ENCODE measurements at regions not wholly inside any gene's neighbourhood (a gene's known extent, or its start where the extent isn't known, plus 50 kb on each side); places are given as distances from the start of the nearest gene placed in this dataset.

DNA sequence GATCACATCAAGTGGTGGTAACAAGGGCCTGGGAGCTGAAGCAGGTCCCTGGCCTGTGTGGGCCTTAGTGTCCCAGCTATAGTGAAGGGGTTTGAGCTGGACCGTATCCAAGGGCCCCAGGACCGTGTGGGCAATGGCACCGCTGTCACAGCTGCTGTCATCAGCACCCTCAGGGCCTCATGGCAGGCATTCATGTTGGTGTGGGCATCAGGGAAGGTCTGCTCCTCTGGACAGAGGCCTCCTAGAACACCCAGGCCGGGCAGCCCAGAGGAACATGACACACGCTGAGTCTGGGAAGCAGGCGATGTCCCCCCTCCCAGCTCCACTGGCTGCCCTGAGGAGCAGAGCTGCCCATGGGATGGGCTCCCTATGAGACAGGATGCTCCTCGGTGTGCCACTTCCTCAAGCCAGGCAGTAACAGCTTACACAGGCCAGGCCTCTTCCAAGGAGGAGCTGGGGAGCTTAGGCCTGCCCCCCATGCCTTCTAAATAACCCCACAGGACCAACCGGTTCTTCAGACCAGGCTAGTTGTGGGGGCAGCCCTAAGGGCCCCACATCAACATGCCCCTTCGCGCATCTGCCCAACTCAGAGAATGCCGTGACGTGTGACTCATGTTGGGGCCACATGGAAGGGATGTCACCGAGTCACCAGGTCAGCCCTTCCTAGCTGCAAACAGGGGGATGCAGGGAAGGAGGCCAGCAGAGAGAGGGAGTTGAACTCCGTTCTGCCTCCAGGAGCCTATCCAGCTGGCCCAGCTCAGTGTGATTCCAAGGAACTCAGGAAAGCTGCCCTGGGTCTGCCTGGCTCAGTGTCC lies 80.4 kb downstream of the PITPNM2 start:
- DNase-seq (ENCODE audit: extremely low spot score, unreplicated experiment): no peak
- no peak overlapping the region for H3K4me3 Mint-ChIP-seq (ENCODE audit: unreplicated experiment)
- H3K4me1 Mint-ChIP-seq (ENCODE audit: unreplicated experiment): peaks cover 8% of the 10 kb centered on the region
- H3K27me3 Mint-ChIP-seq (ENCODE audit: unreplicated experiment): no peaks in the 10 kb centered on the region
- H3K9me3 Mint-ChIP-seq (ENCODE audit: unreplicated experiment): no peaks in the 10 kb centered on the region
- H3K36me3 Mint-ChIP-seq (ENCODE audit: unreplicated experiment): no peaks in the 10 kb centered on the region
- H3K27ac Mint-ChIP-seq (ENCODE audit: unreplicated experiment): no peak overlapping the region
- no peak for TF ChIP-seq CTCF (IDR thresholded peaks at IDR 0.05)

DNA sequence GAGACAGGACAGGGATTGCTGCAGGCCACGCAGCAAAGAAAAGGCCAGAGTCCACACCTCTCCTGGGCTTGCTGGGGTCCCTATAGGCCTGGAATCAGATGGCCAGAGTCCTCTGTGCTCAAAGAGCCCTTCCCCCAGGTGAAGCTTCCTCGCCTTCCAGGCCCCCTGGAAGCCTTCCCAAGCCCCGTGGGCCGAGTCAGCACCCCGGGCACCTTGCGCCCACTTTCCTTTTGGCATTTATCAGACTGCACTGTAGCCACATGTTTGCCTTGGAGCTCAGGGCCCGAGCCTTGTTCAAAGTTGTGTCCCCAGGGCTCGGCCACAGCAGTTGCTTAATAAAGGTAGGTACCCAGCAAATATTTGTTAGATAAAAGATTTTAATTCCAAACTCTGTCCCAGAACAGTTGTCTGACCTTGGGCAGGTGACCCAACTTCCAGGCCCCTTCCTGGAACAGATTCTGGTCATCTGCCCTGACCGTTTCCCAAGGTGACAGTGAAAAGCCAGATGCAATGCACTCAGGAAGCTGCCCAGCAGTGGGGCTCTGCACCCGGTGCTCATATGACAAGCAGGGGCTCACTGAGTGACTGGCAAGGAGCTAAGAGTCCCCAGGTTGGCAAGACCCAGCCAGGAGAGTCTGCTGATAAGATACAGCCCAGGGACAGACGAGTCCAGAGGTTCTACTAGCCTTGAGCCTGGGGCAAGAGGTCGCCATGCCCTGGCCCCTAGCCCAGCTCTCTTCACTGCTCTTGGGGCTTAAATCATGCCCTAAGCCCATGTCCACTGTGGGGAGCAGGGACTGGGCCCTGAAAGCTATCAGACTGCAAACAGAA lies 81.2 kb downstream of the PITPNM2 start:
- Mint-ChIP-seq H3K36me3 (ENCODE audit: unreplicated experiment) (no peaks in the 10 kb centered on the region), H3K27me3 (ENCODE audit: unreplicated experiment) (no peaks in the 10 kb centered on the region), H3K9me3 (ENCODE audit: unreplicated experiment) (no peaks in the 10 kb centered on the region), H3K27ac (ENCODE audit: unreplicated experiment) (no peak overlapping the region), H3K4me1 (ENCODE audit: unreplicated experiment) (no peaks in the 10 kb centered on the region), H3K4me3 (ENCODE audit: unreplicated experiment) (no peak overlapping the region)
- TF ChIP-seq CTCF (IDR thresholded peaks at IDR 0.05): no peak
- no peak for DNase-seq (ENCODE audit: extremely low spot score, unreplicated experiment)

- no peak overlapping the region for H3K27ac Mint-ChIP-seq (ENCODE audit: unreplicated experiment)
- H3K4me3 Mint-ChIP-seq (ENCODE audit: unreplicated experiment): no peak overlapping the region
- no peak for TF ChIP-seq CTCF (IDR thresholded peaks at IDR 0.05)
- peaks cover 12% of the 10 kb centered on the region for H3K4me1 Mint-ChIP-seq (ENCODE audit: unreplicated experiment)
- no peaks in the 10 kb centered on the region for H3K36me3 Mint-ChIP-seq (ENCODE audit: unreplicated experiment)
- no peak for DNase-seq (ENCODE audit: extremely low spot score, unreplicated experiment)
- no peaks in the 10 kb centered on the region for H3K9me3 Mint-ChIP-seq (ENCODE audit: unreplicated experiment)
- no peaks in the 10 kb centered on the region for H3K27me3 Mint-ChIP-seq (ENCODE audit: unreplicated experiment)
Measured at GRCh38 chr12:123067654-123068053, 83.2 kb downstream of the PITPNM2 start.

DNA sequence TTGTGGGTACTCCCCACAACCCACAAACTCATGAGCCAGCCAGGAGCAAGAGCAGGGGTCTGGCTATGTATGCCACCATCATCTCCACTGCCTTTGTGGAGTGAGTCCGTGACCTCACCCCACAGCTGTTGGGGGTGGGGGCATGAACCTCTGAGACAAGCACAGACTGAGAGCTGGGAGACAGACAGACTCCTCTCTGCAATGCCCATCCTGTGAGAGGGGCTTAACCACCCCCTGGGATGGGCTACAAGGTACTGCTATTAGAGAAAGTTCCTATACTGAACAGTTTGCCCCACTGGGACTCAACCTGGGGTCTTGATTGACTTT lies 84.5 kb downstream of the PITPNM2 start:
- no peaks in the 10 kb centered on the region for H3K9me3 Mint-ChIP-seq (ENCODE audit: unreplicated experiment)
- no peak overlapping the region for H3K4me3 Mint-ChIP-seq (ENCODE audit: unreplicated experiment)
- H3K27ac Mint-ChIP-seq (ENCODE audit: unreplicated experiment): no peak overlapping the region
- no peaks in the 10 kb centered on the region for H3K27me3 Mint-ChIP-seq (ENCODE audit: unreplicated experiment)
- DNase-seq (ENCODE audit: extremely low spot score, unreplicated experiment): no peak
- no peaks in the 10 kb centered on the region for H3K36me3 Mint-ChIP-seq (ENCODE audit: unreplicated experiment)
- no peak for TF ChIP-seq CTCF (IDR thresholded peaks at IDR 0.05)
- H3K4me1 Mint-ChIP-seq (ENCODE audit: unreplicated experiment): peaks cover 17% of the 10 kb centered on the region

- H3K27ac Mint-ChIP-seq (ENCODE audit: unreplicated experiment): no peak overlapping the region
- no peak overlapping the region for H3K4me3 Mint-ChIP-seq (ENCODE audit: unreplicated experiment)
- TF ChIP-seq CTCF (IDR thresholded peaks at IDR 0.05): no peak
- H3K4me1 Mint-ChIP-seq (ENCODE audit: unreplicated experiment): peaks cover 18% of the 10 kb centered on the region
- H3K36me3 Mint-ChIP-seq (ENCODE audit: unreplicated experiment): no peaks in the 10 kb centered on the region
- no peak for DNase-seq (ENCODE audit: extremely low spot score, unreplicated experiment)
- no peaks in the 10 kb centered on the region for H3K9me3 Mint-ChIP-seq (ENCODE audit: unreplicated experiment)
- no peaks in the 10 kb centered on the region for H3K27me3 Mint-ChIP-seq (ENCODE audit: unreplicated experiment)
Measured at GRCh38 chr12:123065676-123066383, 85.1 kb downstream of the PITPNM2 start.
